Cardiac fibroblast (primary cell): ENCODE measurements at regions not wholly inside any gene's neighbourhood (a gene's known extent, or its start where the extent isn't known, plus 50 kb on each side); places are given as distances from the start of the nearest gene placed in this dataset.

Source experiments
- DNase-seq, 2 donors: peaks; one replicate each; pipeline versions ENCODE4 v3.0.0 to v3.0.0-alpha.2; 2010; ENCODE audit warnings: low read depth in 2 of 2
- H3K4me3 ChIP-seq, 2 donors: replicated peaks in 1 of 2; 1 replicate in 1 of 2; 2 replicates in 1 of 2; pipeline ENCODE4 v1.5.1; 2011; ENCODE audit warnings: low read depth in 2 of 2, low read length in 2 of 2, mild to moderate bottlenecking in 2 of 2, moderate library complexity in 1 of 2
- TF ChIP-seq, protein P1 (sequence below): IDR thresholded peaks from one replicate; pipeline ENCODE4 v1.5.1; 2011; ENCODE audit warnings: low read depth, mild to moderate bottlenecking, low read length, inconsistent platforms

GRCh38 chr7:142338633-142339501 is 81.0 kb upstream of the PRSS58 start:
- no peak overlapping the region for H3K4me3 ChIP-seq
- TF ChIP-seq, protein P1, sequence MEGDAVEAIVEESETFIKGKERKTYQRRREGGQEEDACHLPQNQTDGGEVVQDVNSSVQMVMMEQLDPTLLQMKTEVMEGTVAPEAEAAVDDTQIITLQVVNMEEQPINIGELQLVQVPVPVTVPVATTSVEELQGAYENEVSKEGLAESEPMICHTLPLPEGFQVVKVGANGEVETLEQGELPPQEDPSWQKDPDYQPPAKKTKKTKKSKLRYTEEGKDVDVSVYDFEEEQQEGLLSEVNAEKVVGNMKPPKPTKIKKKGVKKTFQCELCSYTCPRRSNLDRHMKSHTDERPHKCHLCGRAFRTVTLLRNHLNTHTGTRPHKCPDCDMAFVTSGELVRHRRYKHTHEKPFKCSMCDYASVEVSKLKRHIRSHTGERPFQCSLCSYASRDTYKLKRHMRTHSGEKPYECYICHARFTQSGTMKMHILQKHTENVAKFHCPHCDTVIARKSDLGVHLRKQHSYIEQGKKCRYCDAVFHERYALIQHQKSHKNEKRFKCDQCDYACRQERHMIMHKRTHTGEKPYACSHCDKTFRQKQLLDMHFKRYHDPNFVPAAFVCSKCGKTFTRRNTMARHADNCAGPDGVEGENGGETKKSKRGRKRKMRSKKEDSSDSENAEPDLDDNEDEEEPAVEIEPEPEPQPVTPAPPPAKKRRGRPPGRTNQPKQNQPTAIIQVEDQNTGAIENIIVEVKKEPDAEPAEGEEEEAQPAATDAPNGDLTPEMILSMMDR, result peak; percentile 5
- peak; percentile 3 to 9 for DNase-seq

DNA sequence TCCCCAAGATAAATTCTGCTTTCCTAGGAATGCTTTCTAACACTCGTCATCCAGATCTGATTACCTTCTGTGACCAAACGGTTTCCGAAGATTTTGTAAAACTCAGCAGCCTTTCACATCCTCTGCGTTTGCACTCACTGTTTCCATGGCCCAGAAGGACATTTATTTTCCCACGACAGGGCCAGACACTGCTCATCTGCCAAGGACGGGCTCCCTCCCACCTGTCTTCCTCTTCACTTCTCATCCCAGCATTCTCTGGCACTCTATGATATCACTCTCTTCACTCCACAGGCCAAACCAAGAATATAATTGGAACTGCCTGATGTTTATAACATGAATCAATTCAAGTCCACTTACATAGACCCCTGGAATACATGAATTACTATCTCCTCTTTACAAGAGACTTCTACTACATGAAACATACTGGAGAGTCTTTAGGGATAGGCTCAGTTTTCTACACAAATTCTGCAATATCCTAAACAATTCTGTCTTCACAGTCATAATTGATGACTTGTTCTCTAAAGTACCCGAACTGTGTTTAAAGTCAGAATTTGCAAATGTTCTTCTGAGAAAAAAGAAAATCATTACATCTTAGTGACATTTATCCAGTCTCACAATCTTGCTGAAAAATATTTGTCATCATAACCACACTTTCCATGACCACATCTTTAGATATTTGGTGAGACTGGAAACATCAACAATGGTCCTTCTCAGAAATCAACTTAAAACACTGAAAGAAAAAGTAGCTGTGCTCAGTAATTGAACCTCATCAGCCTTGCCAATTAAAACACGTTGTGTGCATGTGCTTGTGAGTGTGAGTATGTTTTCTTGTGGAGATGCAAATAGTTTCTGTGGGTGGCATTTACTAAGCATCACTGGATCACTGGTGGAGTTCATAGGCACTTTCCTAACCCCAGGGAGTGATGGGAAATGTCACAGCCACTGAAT is 79.5 kb upstream of the PRSS58 start:
- no peak for DNase-seq
- H3K4me3 ChIP-seq, result no peak overlapping the region
- TF ChIP-seq, protein P1, result no peak

GRCh38 chr7:142334806-142335205 is 76.9 kb upstream of the PRSS58 start:
- no peak overlapping the region for H3K4me3 ChIP-seq
- TF ChIP-seq, protein P1, result no peak

GRCh38 chr7:142334236-142334635 is 76.4 kb upstream of the PRSS58 start:
- H3K4me3 ChIP-seq, result no peak overlapping the region
- TF ChIP-seq, protein P1, result no peak
- no peak for DNase-seq

More at GRCh38 chr7:142334806-142335205, 76.9 kb upstream of the PRSS58 start:
- DNase-seq, result no peak

GRCh38 chr7:142332421-142332820 is 74.6 kb upstream of the PRSS58 start:
- DNase-seq, result no peak
- TF ChIP-seq, protein P1, result no peak
- no peak overlapping the region for H3K4me3 ChIP-seq

DNA sequence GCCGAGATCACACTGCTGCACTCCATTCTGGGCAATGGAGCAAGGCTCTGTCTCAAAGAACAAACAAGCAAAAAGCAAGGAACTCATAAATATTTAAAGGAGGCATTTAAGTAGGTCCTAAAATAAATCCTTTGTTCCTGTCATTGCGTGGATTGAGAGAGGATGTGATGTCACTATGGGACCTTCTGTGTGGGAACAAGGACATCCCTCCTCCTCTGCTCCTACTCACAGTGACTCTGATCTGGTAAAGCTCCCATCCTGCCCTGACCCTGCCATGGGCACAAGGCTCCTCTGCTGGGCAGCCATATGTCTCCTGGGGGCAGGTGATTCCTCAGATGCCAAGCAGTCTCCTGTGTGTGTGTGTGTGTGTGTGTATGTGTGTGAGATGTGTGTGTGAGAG is 74.1 kb upstream of the PRSS58 start:
- no peak for DNase-seq
- no peak overlapping the region for H3K4me3 ChIP-seq
- TF ChIP-seq, protein P1, result no peak
